HCT116 (cell line): ENCODE measurements at regions not wholly inside any gene's neighbourhood (a gene's known extent, or its start where the extent isn't known, plus 50 kb on each side); places are given as distances from the start of the nearest gene placed in this dataset.

ENCODE experiments used
- CBX3 ChIP-seq: IDR thresholded peaks from 2 replicates; pipeline ENCODE4 v1.6.1; 2012; ENCODE audit warnings: low read depth
- CTCF ChIP-seq, 3 experiments: fragments of 200-600 bp in 1 of 3; sonication (generic) in 1 of 3; IDR thresholded peaks in 2 of 3; conservative IDR thresholded peaks in 1 of 3; 2 replicates each; pipeline ENCODE4 v1.5.1; 2012 to 2017; ENCODE audit warnings: low read depth in 2 of 3, low read length in 2 of 3, antibody characterized with exemption in 1 of 3, borderline replicate concordance in 1 of 3, control low read depth in 1 of 3, mild to moderate bottlenecking in 1 of 3, mixed read lengths in 1 of 3, mixed run types in 1 of 3, moderate library complexity in 1 of 3; ENCODE audit not compliant: insufficient read depth in 1 of 3
- POLR2A ChIP-seq: IDR thresholded peaks from 2 replicates; pipeline ENCODE4 v1.7.0; 2011; ENCODE audit warnings: borderline replicate concordance; ENCODE audit not compliant: insufficient read depth, insufficient read length; ENCODE audit errors: extremely low read depth
- POLR2AphosphoS5 ChIP-seq: IDR thresholded peaks from 2 replicates; pipeline ENCODE4 v1.6.1; 2011; ENCODE audit warnings: mild to moderate bottlenecking, low read depth, low read length, moderate library complexity
- RAD21 ChIP-seq: IDR thresholded peaks from 2 replicates; pipeline ENCODE4 v1.6.1; 2012; ENCODE audit warnings: low read depth, mild to moderate bottlenecking
- REST ChIP-seq: IDR thresholded peaks from 2 replicates; pipeline ENCODE4 v1.6.1; 2012; ENCODE audit warnings: low read depth
- SP1 ChIP-seq: IDR thresholded peaks from 2 replicates; pipeline ENCODE4 v1.6.1; 2012; ENCODE audit warnings: low read depth
- TCF7L2 ChIP-seq: IDR thresholded peaks from 2 replicates; pipeline ENCODE4 v1.7.0; 2011; ENCODE audit warnings: borderline replicate concordance, inconsistent platforms; ENCODE audit not compliant: insufficient read depth, insufficient read length; ENCODE audit errors: extremely low read depth
- TF ChIP-seq, protein P1 (sequence below): IDR thresholded peaks from 2 replicates; pipeline ENCODE4 v1.6.1; 2011; ENCODE audit warnings: mild to moderate bottlenecking, low read length, moderate library complexity; ENCODE audit not compliant: insufficient replicate concordance; ENCODE audit errors: extremely low read depth

GRCh38 chr3:189082666-189083427 lies 88.9 kb upstream of the TPRG1 start:
- TF ChIP-seq CTCF (IDR thresholded peaks at IDR 0.05 in 2 of 3, conservative IDR thresholded peaks at IDR 0.05 in 1 of 3; ENCODE audit: borderline replicate concordance in 1 of 3, insufficient read depth in 1 of 3, low read depth in 2 of 3, low read length in 2 of 3): no peak
- no peak for TF ChIP-seq POLR2AphosphoS5
- no peak for TF ChIP-seq POLR2A
- TF ChIP-seq REST: no peak
- TF ChIP-seq RAD21: no peak
- no peak for TF ChIP-seq TCF7L2
- no peak for TF ChIP-seq CBX3
- TF ChIP-seq, protein P1, sequence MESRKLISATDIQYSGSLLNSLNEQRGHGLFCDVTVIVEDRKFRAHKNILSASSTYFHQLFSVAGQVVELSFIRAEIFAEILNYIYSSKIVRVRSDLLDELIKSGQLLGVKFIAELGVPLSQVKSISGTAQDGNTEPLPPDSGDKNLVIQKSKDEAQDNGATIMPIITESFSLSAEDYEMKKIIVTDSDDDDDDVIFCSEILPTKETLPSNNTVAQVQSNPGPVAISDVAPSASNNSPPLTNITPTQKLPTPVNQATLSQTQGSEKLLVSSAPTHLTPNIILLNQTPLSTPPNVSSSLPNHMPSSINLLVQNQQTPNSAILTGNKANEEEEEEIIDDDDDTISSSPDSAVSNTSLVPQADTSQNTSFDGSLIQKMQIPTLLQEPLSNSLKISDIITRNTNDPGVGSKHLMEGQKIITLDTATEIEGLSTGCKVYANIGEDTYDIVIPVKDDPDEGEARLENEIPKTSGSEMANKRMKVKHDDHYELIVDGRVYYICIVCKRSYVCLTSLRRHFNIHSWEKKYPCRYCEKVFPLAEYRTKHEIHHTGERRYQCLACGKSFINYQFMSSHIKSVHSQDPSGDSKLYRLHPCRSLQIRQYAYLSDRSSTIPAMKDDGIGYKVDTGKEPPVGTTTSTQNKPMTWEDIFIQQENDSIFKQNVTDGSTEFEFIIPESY: no peak
- no peak for TF ChIP-seq SP1
